H1 (cell line): ENCODE measurements at regions not wholly inside any gene's neighbourhood (a gene's known extent, or its start where the extent isn't known, plus 50 kb on each side); places are given as distances from the start of the nearest gene placed in this dataset.
A peak's percentile ranks its signal among the peaks of the same experiment; 100 is the strongest.

Experiments
- CTCF ChIA-PET: fragments of 300-600 bp; sonication (Branson Sonifier 250); formaldehyde crosslinking; loops from one replicate; lab custom pipeline; 2021; ENCODE audit not compliant: partially characterized antibody; lab: Charles Lee
- POLR2A ChIA-PET: fragments of 300-600 bp; sonication (Branson Sonifier 250); formaldehyde crosslinking; loops from one replicate; lab custom pipeline; 2021; ENCODE audit warnings: inconsistent platforms; ENCODE audit not compliant: partially characterized antibody; lab: Charles Lee
- DNase-seq, 2 experiments: peaks; one replicate each; pipeline versions ENCODE4 v3.0.0 to v3.0.0-alpha.2; 2010 to 2022; ENCODE audit warnings: low spot score in 2 of 2, low read depth in 1 of 2, mixed read lengths in 1 of 2
- FAIRE-seq: peaks from 2 replicates; lab custom pipeline; 2011; peaks lifted over from hg19 to GRCh38; lab: Jason Lieb, UNC
- H2AFZ ChIP-seq: 2 replicates; pipeline ENCODE4 v1.8.1; 2012; ENCODE audit warnings: low read length, inconsistent platforms
- H2AK5ac ChIP-seq: 2 replicates; pipeline ENCODE4 v1.6.1; 2013; ENCODE audit warnings: low read depth, low read length
- H2BK120ac ChIP-seq: replicated peaks from 2 replicates; pipeline ENCODE3; 2013; ENCODE audit warnings: low read depth, low read length, inconsistent platforms
- H2BK12ac ChIP-seq: 2 replicates; pipeline ENCODE4 v1.6.1; 2013; ENCODE audit warnings: low read depth, low read length
- H2BK15ac ChIP-seq: 2 replicates; pipeline ENCODE4 v1.6.1; 2013; ENCODE audit warnings: low read length
- H2BK20ac ChIP-seq: 2 replicates; pipeline ENCODE4 v1.6.1; 2013; ENCODE audit warnings: low read length
- H2BK5ac ChIP-seq: 2 replicates; pipeline ENCODE4 v1.6.1; 2013; ENCODE audit warnings: low read depth, low read length
- H3K14ac ChIP-seq: 2 replicates; pipeline ENCODE4 v1.6.1; 2013; ENCODE audit warnings: inconsistent platforms; ENCODE audit not compliant: insufficient read length
- H3K18ac ChIP-seq: 2 replicates; pipeline ENCODE4 v1.6.1; 2013; ENCODE audit warnings: low read length; ENCODE audit errors: extremely low read depth
- H3K23ac ChIP-seq: 2 replicates; pipeline ENCODE4 v1.6.1; 2013; ENCODE audit warnings: inconsistent platforms; ENCODE audit not compliant: insufficient read length
- H3K23me2 ChIP-seq: 2 replicates; pipeline ENCODE4 v1.6.1; 2013; ENCODE audit warnings: low read depth, low read length
- H3K27ac ChIP-seq: 2 replicates; pipeline ENCODE4 v1.6.1; 2011; ENCODE audit warnings: low read depth, low read length, inconsistent platforms
- H3K27me3 ChIP-seq, 4 experiments: replicated peaks in 1 of 4; 1 replicate in 1 of 4; 2 replicates in 3 of 4; pipeline versions ENCODE4 v1.6.1 to v1.8.1; 2011 to 2013; ENCODE audit warnings: low read length in 3 of 4, mild to moderate bottlenecking in 3 of 4, inconsistent platforms in 2 of 4, mixed read lengths in 2 of 4, moderate library complexity in 1 of 4; ENCODE audit not compliant: control insufficient read depth in 3 of 4, insufficient read depth in 3 of 4; ENCODE audit errors: extremely low read depth in 1 of 4
- H3K36me3 ChIP-seq, 4 experiments: 2 replicates each; pipeline versions ENCODE4 v1.6.1 to v1.8.1; 2011 to 2013; ENCODE audit warnings: mild to moderate bottlenecking in 4 of 4, low read length in 3 of 4, moderate library complexity in 2 of 4, control low read depth in 1 of 4, inconsistent platforms in 1 of 4; ENCODE audit not compliant: insufficient read depth in 4 of 4, control insufficient read depth in 2 of 4
- H3K4ac ChIP-seq: replicated peaks from 2 replicates; pipeline ENCODE3; 2013; ENCODE audit warnings: low read length, low read depth, mixed read lengths, inconsistent platforms; ENCODE audit not compliant: insufficient read length
- H3K4me1 ChIP-seq, 4 experiments: replicated peaks in 1 of 4; 1 replicate in 1 of 4; 2 replicates in 3 of 4; pipeline versions ENCODE4 v1.6.1 to v1.8.1; 2011 to 2013; ENCODE audit warnings: low read length in 3 of 4, inconsistent platforms in 2 of 4, mixed read lengths in 1 of 4; ENCODE audit not compliant: insufficient read depth in 4 of 4, control insufficient read depth in 3 of 4
- H3K4me2 ChIP-seq, 2 experiments: 2 replicates each; pipeline versions ENCODE4 v1.6.1 to v1.8.1; 2011 to 2013; ENCODE audit warnings: low read depth in 2 of 2, low read length in 2 of 2, control low read depth in 1 of 2, inconsistent platforms in 1 of 2, mild to moderate bottlenecking in 1 of 2; ENCODE audit not compliant: insufficient read depth in 1 of 2
- H3K4me3 ChIP-seq, 4 experiments: fragments of 200-600, 300-600 bp in 1 of 4; sonication (generic), shearing (Covaris generic), sonication (Bioruptor Twin) in 1 of 4; 2 replicates each; pipeline versions ENCODE4 v1.5.1 to v1.8.1; 2011 to 2016; ENCODE audit warnings: low read length in 4 of 4, low read depth in 3 of 4, control low read depth in 2 of 4, inconsistent platforms in 2 of 4, mild to moderate bottlenecking in 2 of 4, mixed read lengths in 1 of 4, moderate library complexity in 1 of 4; ENCODE audit not compliant: insufficient read depth in 2 of 4; ENCODE audit errors: extremely low read depth in 1 of 4
- H3K56ac ChIP-seq: replicated peaks from 2 replicates; pipeline ENCODE3; 2013; ENCODE audit warnings: low read depth, mild to moderate bottlenecking, mixed read lengths, low read length, inconsistent platforms; ENCODE audit not compliant: insufficient read length
- H3K79me1 ChIP-seq: 2 replicates; pipeline ENCODE4 v1.6.1; 2013; ENCODE audit warnings: low read depth, low read length, control low read depth
- H3K79me2 ChIP-seq, 2 experiments: 2 replicates each; pipeline versions ENCODE4 v1.6.1 to v1.8.1; 2012 to 2013; ENCODE audit warnings: low read length in 2 of 2, mild to moderate bottlenecking in 2 of 2, inconsistent platforms in 1 of 2; ENCODE audit not compliant: insufficient read depth in 2 of 2, control insufficient read depth in 1 of 2
- H3K9ac ChIP-seq, 4 experiments: replicated peaks in 1 of 4; 1 replicate in 1 of 4; 2 replicates in 3 of 4; pipeline versions ENCODE4 v1.6.1 to v1.8.1; 2011 to 2013; ENCODE audit warnings: low read depth in 3 of 4, low read length in 3 of 4, control low read depth in 2 of 4, mild to moderate bottlenecking in 2 of 4, moderate library complexity in 2 of 4, inconsistent platforms in 1 of 4; ENCODE audit errors: extremely low read depth in 1 of 4
- H3K9me3 ChIP-seq, 2 experiments: 2 replicates each; pipeline versions ENCODE4 v1.6.1 to v1.8.1; 2012 to 2013; ENCODE audit warnings: mild to moderate bottlenecking in 2 of 2, moderate library complexity in 2 of 2, control low read depth in 1 of 2, inconsistent platforms in 1 of 2, low read depth in 1 of 2, low read length in 1 of 2, mixed read lengths in 1 of 2; ENCODE audit not compliant: insufficient read depth in 2 of 2
- H4K20me1 ChIP-seq, 2 experiments: replicated peaks in 1 of 2; 2 replicates each; pipeline versions ENCODE3 to v1.8.1; 2011 to 2013; ENCODE audit warnings: inconsistent platforms in 2 of 2, low read length in 2 of 2, mild to moderate bottlenecking in 1 of 2; ENCODE audit not compliant: insufficient read depth in 2 of 2, control insufficient read depth in 1 of 2
- H4K5ac ChIP-seq: 2 replicates; pipeline ENCODE4 v1.6.1; 2013; ENCODE audit warnings: low read length, low read depth, mixed read lengths, inconsistent platforms; ENCODE audit not compliant: insufficient read length
- H4K8ac ChIP-seq: 2 replicates; pipeline ENCODE4 v1.8.0; 2013; ENCODE audit warnings: mild to moderate bottlenecking, moderate library complexity, low read length, inconsistent platforms; ENCODE audit not compliant: insufficient read depth; ENCODE audit errors: extremely low read depth
- H4K91ac ChIP-seq: replicated peaks from 2 replicates; pipeline ENCODE3; 2013; ENCODE audit warnings: low read length, mixed read lengths, inconsistent platforms; ENCODE audit not compliant: insufficient read length
- BCL11A ChIP-seq, 2 experiments: IDR thresholded peaks; one replicate each; pipeline ENCODE4 v1.6.1; 2011; ENCODE audit warnings: low read depth in 2 of 2, low read length in 2 of 2, mild to moderate bottlenecking in 2 of 2
- EP300 ChIP-seq, 2 experiments: IDR thresholded peaks; 1 replicate in 1 of 2; 2 replicates in 1 of 2; pipeline ENCODE4 v1.6.1; 2011 to 2012; ENCODE audit warnings: low read depth in 2 of 2, low read length in 2 of 2, mild to moderate bottlenecking in 2 of 2, borderline replicate concordance in 1 of 2, inconsistent platforms in 1 of 2, moderate library complexity in 1 of 2
- NRF1 ChIP-seq: IDR thresholded peaks from 2 replicates; pipeline ENCODE4 v1.6.1; 2011; ENCODE audit warnings: mild to moderate bottlenecking, low read depth, low read length, improper control_type of control experiment
- RAD21 ChIP-seq, 2 experiments: IDR thresholded peaks in 1 of 2; conservative IDR thresholded peaks in 1 of 2; 2 replicates each; pipeline ENCODE4 v1.6.1; 2011; ENCODE audit warnings: low read depth in 2 of 2, low read length in 2 of 2, improper control_type of control experiment in 1 of 2, inconsistent platforms in 1 of 2, mild to moderate bottlenecking in 1 of 2, moderate library complexity in 1 of 2
- RNF2 ChIP-seq: fragments of 200-900, 300-1000 bp; sonication (generic); IDR thresholded peaks from 2 replicates; pipeline ENCODE4 v1.7.1; 2016; ENCODE audit warnings: borderline replicate concordance, low read depth, mild to moderate bottlenecking, antibody characterized with exemption, low read length; ENCODE audit not compliant: poor library complexity, severe bottlenecking; ENCODE audit errors: missing control alignments
- WGBS, 2 experiments: shearing (Covaris generic) in 1 of 2; methylation state at CpG; one replicate each; pipeline versions ENCODE4 v1.1.6 to v1.1.7; 2013 to 2015; ENCODE audit warnings: low lambda C conversion rate in 2 of 2, mixed read lengths in 2 of 2, inconsistent platforms in 1 of 2, low coverage in 1 of 2, missing lambda C conversion rate in 1 of 2; ENCODE audit not compliant: insufficient replicate concordance in 2 of 2, insufficient coverage in 1 of 2, insufficient read length in 1 of 2; ENCODE audit errors: extremely low coverage in 1 of 2, missing lambda C conversion rate in 1 of 2; 5-methylcytosine and 5-hydroxymethylcytosine counted together
- TF ChIP-seq, protein P1 (sequence below), 3 experiments: IDR thresholded peaks; 1 replicate in 2 of 3; 2 replicates in 1 of 3; pipeline versions ENCODE4 v1.5.1 to v1.6.1; 2011; ENCODE audit warnings: low read length in 3 of 3, mild to moderate bottlenecking in 3 of 3, inconsistent platforms in 2 of 3, low read depth in 1 of 3, moderate library complexity in 1 of 3; ENCODE audit not compliant: insufficient read depth in 1 of 3; ENCODE audit errors: control extremely low read depth in 1 of 3
- TF ChIP-seq, protein P2 (sequence below): IDR thresholded peaks from 2 replicates; pipeline ENCODE4 v1.6.1; 2012; ENCODE audit warnings: inconsistent platforms

DNA sequence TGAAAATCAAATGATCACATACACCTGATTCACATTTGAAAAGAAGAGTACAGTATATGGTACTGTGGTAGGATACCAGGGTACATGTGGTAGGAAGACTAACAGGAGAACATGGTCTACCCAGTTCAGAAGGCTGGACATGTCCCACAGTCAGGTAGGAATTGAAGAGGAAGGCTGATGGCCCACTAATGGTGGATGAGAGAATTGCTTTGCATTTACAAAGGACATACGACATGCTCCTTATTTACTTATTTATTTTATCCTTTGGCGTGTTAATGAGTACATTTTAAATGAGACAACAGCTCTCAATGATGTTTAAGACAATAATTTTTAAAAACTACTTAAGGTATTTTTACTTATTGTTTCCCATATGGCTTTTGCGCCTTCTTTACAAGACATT lies 106.7 kb upstream of the BMP2K start:
- Histone ChIP-seq H3K9me3 (no peaks in the 10 kb centered on the region), H2BK5ac (no peak overlapping the region), H2BK15ac (no peak overlapping the region), H2AK5ac (no peak overlapping the region), H3K79me2 (no peaks in the 10 kb centered on the region), H3K56ac (no peak overlapping the region), H2BK12ac (no peak overlapping the region), H3K4me3 (no peak overlapping the region), H2BK120ac (no peak overlapping the region), H2BK20ac (no peak overlapping the region), H4K8ac (no peak overlapping the region), H3K79me1 (no peaks in the 10 kb centered on the region), H4K20me1 (no peaks in the 10 kb centered on the region), H4K91ac (no peak overlapping the region), H3K4me1 (peaks cover 0 to 1% (median 0%) of the 10 kb centered on the region in 4 experiments; a peak in 1 of 7 replicates), H2AFZ (no peak overlapping the region), H3K27ac (no peak overlapping the region), H3K36me3 (no peaks in the 10 kb centered on the region), H3K18ac (no peak overlapping the region), H3K4ac (no peak overlapping the region), H3K4me2 (no peak overlapping the region), H3K23ac (no peak overlapping the region), H3K27me3 (no peaks in the 10 kb centered on the region), H3K23me2 (no peaks in the 10 kb centered on the region), H3K14ac (no peak overlapping the region), H3K9ac (no peak overlapping the region), H4K5ac (no peak overlapping the region)
- TF ChIP-seq RNF2 (no peak), RAD21 (IDR thresholded peaks at IDR 0.05 in 1 of 2, conservative IDR thresholded peaks at IDR 0.05 in 1 of 2; ENCODE audit: low read depth in 2 of 2, low read length in 2 of 2) (peak; percentile 16 to 28; a peak in 2 of 4 replicates), EP300 (IDR thresholded peaks at IDR 0.05; ENCODE audit: borderline replicate concordance in 1 of 2, low read depth in 2 of 2, low read length in 2 of 2) (no peak), BCL11A (IDR thresholded peaks at IDR 0.05; ENCODE audit: low read depth in 2 of 2, low read length in 2 of 2) (no peak), NRF1 (no peak)
- TF ChIP-seq, protein P1, sequence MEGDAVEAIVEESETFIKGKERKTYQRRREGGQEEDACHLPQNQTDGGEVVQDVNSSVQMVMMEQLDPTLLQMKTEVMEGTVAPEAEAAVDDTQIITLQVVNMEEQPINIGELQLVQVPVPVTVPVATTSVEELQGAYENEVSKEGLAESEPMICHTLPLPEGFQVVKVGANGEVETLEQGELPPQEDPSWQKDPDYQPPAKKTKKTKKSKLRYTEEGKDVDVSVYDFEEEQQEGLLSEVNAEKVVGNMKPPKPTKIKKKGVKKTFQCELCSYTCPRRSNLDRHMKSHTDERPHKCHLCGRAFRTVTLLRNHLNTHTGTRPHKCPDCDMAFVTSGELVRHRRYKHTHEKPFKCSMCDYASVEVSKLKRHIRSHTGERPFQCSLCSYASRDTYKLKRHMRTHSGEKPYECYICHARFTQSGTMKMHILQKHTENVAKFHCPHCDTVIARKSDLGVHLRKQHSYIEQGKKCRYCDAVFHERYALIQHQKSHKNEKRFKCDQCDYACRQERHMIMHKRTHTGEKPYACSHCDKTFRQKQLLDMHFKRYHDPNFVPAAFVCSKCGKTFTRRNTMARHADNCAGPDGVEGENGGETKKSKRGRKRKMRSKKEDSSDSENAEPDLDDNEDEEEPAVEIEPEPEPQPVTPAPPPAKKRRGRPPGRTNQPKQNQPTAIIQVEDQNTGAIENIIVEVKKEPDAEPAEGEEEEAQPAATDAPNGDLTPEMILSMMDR (IDR thresholded peaks at IDR 0.05; ENCODE audit: control extremely low read depth in 1 of 3, insufficient read depth in 1 of 3, low read depth in 1 of 3, low read length in 3 of 3): peak in 1 of 3 experiments; percentile 62; a peak in 2 of 4 replicates
- TF ChIP-seq, protein P2, sequence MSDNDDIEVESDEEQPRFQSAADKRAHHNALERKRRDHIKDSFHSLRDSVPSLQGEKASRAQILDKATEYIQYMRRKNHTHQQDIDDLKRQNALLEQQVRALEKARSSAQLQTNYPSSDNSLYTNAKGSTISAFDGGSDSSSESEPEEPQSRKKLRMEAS: no peak
- no peak for DNase-seq
- WGBS, 2 experiments: 84% methylated on average over 3 of the region's 3 CpGs; no CpG with 5 or more reads in 1 of the 2 experiments
- peak; percentile 69 for FAIRE-seq
- POLR2A ChIA-PET: interaction anchor here (1.3 kb wide), 1 partner anchor 14 kb away, joined by 3 read pairs; no protein-coding TSS in a partner anchor
- CTCF ChIA-PET: interaction anchor here (0.7 to 6.2 kb wide), 17 partner anchors 8 to 87 kb away, joined by 3 to 50 read pairs (median 4); no protein-coding TSS in a partner anchor
